BE2C (cell line): ENCODE measurements at regions not wholly inside any gene's neighbourhood (a gene's known extent, or its start where the extent isn't known, plus 50 kb on each side); places are given as distances from the start of the nearest gene placed in this dataset.

Experiments
- DNase-seq: peaks from one replicate; pipeline ENCODE4 v3.0.0-alpha.2; 2020
- H3K27me3 ChIP-seq: fragments of 250-450 bp; sonication (Bioruptor Pico); 2 replicates; pipeline ENCODE4 v1.5.1; 2020; ENCODE audit warnings: mild to moderate bottlenecking
- H3K36me3 ChIP-seq: fragments of 250-450 bp; sonication (Bioruptor Pico); 2 replicates; pipeline ENCODE4 v1.5.1; 2020; ENCODE audit warnings: mild to moderate bottlenecking
- H3K4me1 ChIP-seq: fragments of 250-450 bp; sonication (Bioruptor Pico); 2 replicates; pipeline ENCODE4 v1.5.1; 2020
- H3K4me3 ChIP-seq: 2 replicates; pipeline ENCODE4 v1.5.1; 2011; ENCODE audit warnings: low read depth, low read length
- H3K9me3 ChIP-seq: fragments of 250-450 bp; sonication (Bioruptor Pico); 2 replicates; pipeline ENCODE4 v1.5.1; 2020
- CTCF ChIP-seq: IDR thresholded peaks from 2 replicates; pipeline ENCODE4 v1.5.1; 2012; ENCODE audit warnings: mild to moderate bottlenecking, low read depth, low read length

GRCh38 chr10:45179691-45180090, 135.7 kb downstream of the OR13A1 start:
- DNase-seq: no peak
- no peaks in the 10 kb centered on the region for H3K36me3 ChIP-seq
- no peaks in the 10 kb centered on the region for H3K9me3 ChIP-seq
- no peaks in the 10 kb centered on the region for H3K27me3 ChIP-seq
- H3K4me3 ChIP-seq: no peak overlapping the region
- H3K4me1 ChIP-seq: no peaks in the 10 kb centered on the region
- no peak for TF ChIP-seq CTCF

- TF ChIP-seq CTCF: no peak
- no peak for DNase-seq
- H3K27me3 ChIP-seq: no peaks in the 10 kb centered on the region
- no peaks in the 10 kb centered on the region for H3K4me1 ChIP-seq
- no peak overlapping the region for H3K4me3 ChIP-seq
- H3K9me3 ChIP-seq: no peaks in the 10 kb centered on the region
- H3K36me3 ChIP-seq: no peaks in the 10 kb centered on the region
Observed at GRCh38 chr10:45180507-45180906, 134.9 kb downstream of the OR13A1 start.

GRCh38 chr10:45180946-45181875, 134.2 kb downstream of the OR13A1 start:
- no peaks in the 10 kb centered on the region for H3K4me1 ChIP-seq
- TF ChIP-seq CTCF: no peak
- H3K9me3 ChIP-seq: no peaks in the 10 kb centered on the region
- H3K27me3 ChIP-seq: no peaks in the 10 kb centered on the region
- no peaks in the 10 kb centered on the region for H3K36me3 ChIP-seq
- DNase-seq: no peak
- H3K4me3 ChIP-seq: no peak overlapping the region

- Histone ChIP-seq H3K9me3 (no peaks in the 10 kb centered on the region), H3K4me3 (no peak overlapping the region), H3K4me1 (no peaks in the 10 kb centered on the region), H3K27me3 (no peaks in the 10 kb centered on the region), H3K36me3 (no peaks in the 10 kb centered on the region)
- TF ChIP-seq CTCF: no peak
- DNase-seq: no peak
Observed at GRCh38 chr10:45183174-45183573, 132.2 kb downstream of the OR13A1 start.

- no peaks in the 10 kb centered on the region for H3K36me3 ChIP-seq
- no peak overlapping the region for H3K4me3 ChIP-seq
- TF ChIP-seq CTCF: no peak
- DNase-seq: no peak
- no peaks in the 10 kb centered on the region for H3K4me1 ChIP-seq
- H3K27me3 ChIP-seq: no peaks in the 10 kb centered on the region
- H3K9me3 ChIP-seq: no peaks in the 10 kb centered on the region
Observed at GRCh38 chr10:45197816-45198485, 117.5 kb downstream of the OR13A1 start.
